ENCODE measurements at regions not wholly inside any gene's neighbourhood (a gene's known extent, or its start where the extent isn't known, plus 50 kb on each side); places are given as distances from the start of the nearest gene placed in this dataset.

DNA sequence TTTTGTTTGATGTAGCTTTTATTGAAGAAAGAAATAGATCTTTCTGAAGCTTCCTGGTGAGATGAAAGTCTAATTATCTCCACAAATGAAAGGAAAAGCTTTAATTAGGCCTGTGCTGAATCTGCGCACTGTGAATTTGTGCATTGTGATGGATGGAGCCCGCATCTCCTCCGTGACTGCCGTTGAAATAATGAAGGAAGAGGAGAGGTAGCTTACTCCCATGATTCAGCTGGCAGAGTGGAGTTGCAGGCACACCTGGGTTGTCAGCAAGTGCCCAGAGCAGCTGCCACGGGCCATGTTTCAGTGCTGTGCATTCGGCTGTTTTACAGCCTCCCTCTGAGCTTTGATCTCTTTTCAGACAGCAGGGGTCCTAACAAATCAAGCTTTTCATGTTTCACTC is 735.3 kb upstream of the TENM3 start:
- DNase-seq, result peak; percentile 88

DNA sequence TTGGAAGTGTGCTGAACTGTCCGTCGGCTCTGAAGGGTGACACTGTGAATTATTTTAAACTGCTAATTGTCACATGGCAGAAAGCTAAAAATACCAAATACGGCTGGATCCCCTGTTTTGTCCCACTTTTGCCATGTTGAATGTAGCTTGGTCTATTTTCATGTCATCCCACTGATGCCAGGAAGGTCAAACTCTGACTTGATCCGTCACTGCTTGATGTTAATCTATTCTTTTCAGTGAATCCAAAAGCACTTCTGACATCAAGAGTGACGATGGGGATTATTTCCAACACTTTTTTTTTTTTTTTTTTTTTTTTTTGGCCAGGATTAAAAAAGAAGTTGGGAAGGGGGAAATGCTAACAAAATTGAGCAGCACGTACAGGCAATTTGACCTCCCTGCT is 734.6 kb upstream of the TENM3 start:
- peak; percentile 64 for DNase-seq

DNA sequence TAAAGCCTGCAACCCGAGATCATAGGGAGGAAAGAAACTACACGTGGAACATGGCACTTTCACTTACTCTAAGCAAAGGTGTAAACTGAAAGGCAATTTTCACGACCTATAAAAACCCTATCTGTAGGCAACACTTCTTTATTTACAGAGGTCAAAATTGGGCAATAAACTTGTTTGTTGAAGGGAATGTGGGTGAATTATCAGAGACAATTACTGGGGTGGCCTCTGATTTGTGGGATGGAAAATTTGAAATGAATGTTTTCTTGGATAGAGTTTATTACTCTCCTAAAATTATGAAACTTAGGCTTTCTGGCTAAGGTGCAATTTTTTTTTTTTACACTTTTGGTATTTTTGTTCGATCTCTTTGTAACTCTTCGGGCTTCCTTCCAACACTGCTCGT is 734.1 kb upstream of the TENM3 start:
- peak; percentile 42 for DNase-seq

DNA sequence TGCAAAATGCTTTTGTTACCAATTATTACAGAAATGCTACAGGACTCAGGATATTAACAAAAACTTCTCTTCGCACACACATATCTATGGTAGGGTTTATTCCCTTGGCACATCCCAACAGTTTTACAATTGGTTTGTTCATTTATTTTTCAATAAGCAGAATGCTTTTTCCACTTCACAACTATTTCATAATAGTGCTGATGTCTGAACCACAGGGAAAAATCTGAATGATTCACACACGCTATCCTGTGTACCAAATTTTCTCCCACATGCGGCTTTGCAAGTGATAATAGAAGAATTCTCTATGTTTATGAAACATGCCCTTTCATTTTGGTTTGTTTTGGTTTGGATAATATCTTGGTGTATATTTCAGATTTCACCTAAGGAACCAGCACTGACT is 725.7 kb upstream of the TENM3 start:
- DNase-seq, result peak; percentile 46

DNA sequence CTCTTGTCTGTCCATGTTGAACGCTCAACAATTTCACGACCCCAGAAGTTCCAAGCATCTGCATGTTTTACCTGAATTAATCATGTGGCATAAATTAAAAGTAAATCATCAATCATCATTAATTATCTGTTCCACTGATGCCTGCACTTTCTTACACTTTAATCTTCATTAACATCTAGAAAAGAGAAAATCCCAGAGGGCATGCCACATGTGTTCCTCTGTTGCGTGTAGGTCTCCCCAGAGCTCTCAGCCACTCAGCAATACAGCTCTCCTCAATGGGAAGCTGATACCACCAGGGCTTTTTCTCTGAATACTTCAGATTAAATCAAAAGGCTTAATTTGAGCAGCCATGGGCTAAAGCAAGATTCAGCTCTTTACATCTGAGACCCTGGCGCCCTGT is 722.4 kb upstream of the TENM3 start:
- no peak for DNase-seq

DNA sequence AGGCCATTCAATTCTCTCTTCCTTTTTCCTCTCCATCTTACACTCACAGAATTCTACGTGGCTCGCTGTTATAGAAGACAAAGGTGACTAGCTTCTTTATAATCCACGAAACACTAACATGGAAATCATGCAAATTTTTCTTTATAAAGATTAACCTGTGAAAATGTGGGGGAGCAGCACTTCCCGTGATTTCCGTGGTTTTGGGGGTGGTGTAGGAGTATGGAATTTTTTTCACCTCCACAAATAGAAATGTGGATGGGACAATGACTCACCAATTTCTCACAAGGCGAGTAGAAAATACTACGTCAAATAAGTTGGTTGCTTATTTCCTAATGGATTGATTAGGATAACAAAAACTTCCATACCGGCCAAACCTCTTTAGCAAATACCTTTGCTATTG is 719.2 kb upstream of the TENM3 start:
- DNase-seq, result no peak

DNA sequence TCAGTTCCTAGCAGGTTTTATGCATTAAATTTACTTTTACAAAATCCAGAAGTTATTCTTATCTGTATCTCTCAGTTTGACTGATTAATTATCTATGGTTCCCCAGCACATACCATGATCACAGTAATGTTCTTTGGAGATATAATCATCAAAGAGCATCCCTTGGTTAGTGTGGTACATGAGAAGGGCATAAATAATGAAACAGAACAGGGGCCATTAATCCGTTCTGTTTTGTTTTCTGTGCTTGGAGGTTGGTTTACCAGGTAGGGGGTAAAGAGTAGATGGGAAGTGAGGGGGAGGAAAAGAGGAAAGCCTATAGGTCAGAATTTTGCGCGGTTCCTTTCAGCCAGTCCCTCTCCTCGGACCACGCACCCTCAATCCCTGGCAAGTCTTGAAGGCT is 718.7 kb upstream of the TENM3 start:
- peak; percentile 42 for DNase-seq

DNA sequence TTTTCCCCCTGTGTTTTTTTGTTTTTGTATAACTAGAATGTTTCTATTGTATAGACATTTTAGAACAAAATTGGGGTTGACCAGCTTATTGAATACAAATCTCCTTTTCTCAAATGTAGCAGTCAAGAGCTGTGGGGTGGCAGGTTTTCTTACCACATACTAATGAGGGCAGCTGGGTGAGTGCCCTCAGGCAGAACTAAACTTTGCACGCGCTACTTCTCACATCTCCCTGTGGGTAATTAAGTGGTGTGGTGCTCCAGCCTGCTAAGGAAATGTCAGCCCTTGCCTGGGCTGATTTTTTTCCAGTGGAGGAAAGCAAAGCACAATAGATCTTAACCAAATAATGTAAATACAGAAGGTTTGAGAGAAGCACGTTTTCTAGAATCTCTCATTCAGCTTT is 717.6 kb upstream of the TENM3 start:
- DNase-seq, result peak; percentile 93

DNA sequence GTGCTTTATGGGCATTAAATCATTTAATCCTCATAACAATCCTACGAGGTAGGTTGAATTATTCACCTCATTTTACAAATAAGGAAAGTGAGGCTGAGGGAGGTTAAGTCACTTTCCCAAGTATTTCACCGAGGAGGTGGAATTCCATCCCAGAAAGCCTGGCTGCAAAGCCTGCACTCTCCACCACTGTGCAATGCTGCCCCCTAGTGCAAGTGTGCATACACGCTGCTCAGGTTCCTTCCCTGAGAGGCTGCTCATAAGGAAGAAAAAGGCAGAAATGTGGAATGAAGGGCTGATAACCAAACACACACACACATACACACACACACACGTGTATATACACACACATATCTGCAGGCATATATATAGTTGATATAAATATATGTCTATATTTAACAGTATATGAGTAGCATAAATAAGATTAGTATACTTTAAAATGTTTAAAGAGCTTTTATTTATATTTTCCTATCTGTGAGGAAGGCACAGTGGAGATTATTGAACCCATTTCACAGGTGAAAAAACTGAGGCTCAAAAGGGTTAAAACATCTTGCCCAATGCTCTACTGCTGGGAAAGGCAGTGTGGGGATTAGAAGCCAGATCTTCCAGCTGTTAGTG is 714.5 kb upstream of the TENM3 start:
- DNase-seq, result peak; percentile 93

DNA sequence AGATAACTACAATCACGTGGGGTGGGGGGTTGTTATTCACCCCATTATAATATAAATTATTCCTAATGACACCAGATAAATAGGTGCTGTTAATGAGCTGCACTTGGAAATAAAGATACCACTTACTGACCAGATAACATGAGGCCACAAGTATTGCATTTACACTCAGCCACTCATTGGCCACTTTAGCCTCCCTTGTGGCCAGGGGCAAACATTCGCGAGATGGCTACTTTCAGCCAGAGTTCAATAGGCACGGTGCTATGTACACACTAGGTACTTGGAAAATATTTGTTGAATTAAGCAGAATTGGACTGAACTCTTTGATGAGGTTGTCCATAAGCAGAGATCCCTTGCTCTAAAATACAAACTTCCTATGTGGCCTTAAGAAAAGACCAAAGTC is 713.7 kb upstream of the TENM3 start:
- DNase-seq, result no peak

DNA sequence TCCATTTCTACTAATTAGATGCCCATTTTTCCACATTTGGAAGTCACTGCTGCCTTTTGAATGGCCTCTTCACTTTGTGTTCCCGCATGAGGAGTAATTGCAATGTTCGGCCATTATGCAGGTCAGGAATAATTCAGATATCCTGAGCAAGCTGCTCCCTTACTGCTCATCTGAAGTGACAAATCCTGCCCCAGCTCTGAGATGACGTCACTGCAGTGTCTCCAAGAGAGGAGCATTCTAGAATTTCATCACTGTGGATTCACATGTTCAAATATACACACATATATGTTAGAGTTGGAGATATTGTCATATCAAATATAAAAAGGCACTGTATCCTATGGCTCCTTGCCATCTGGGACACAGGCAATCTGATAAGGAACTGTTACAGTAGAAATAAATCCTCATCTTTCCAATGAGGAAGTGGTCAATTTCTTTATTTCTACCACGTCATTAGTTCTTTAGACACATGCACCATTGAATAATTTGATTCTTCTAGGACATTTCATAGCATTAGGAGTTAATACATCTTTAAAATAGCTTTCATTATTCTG is 706.9 kb upstream of the TENM3 start:
- no peak for DNase-seq

DNA sequence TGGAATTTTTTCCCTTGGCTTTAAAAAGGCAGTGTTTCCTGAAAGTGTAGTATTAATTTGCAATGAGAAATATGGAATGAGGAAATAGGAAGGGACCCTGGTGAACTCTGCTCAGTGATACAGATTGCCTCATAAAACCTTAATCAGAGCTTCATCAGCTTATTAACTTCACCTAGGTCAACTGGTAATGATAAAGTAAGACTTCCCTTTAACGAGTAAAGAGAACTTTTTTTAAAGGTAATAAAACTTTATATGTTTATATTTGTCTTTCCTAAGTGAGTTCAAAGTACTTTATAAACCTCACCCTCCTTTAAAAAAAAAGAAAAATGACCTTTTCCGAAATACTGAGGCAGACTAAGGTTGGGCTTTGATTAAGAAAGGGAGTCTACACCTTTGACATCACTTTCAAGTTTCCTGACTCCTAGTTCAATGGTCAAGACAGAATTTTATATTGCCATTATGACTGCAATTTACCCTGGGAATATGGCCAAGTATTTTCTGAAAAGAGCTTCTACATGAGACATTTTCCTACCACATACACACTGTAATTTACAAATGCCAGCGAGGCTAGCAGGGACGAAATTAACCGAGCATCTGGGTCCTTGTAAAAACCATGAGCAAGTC is 706.3 kb upstream of the TENM3 start:
- no peak for DNase-seq

DNA sequence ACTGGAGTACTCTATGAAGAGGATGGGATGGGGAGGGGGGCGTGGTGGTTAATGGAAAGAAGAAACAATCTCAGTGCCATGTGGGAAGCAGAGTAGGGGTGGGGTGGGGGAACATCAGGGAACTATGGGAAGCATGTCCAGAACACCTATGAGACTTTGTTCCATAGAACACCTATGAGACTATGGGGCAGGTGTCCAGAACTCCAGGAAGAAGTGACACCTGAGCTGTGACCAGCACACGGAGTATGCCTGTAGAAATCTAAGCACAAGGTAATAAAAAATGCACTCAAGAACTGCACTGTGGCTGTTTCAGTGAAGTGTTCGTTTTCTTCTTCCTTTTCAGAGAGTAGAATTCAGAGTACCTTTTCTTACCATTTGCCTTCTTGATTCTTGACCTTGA is 704.8 kb upstream of the TENM3 start:
- no peak for DNase-seq

DNA sequence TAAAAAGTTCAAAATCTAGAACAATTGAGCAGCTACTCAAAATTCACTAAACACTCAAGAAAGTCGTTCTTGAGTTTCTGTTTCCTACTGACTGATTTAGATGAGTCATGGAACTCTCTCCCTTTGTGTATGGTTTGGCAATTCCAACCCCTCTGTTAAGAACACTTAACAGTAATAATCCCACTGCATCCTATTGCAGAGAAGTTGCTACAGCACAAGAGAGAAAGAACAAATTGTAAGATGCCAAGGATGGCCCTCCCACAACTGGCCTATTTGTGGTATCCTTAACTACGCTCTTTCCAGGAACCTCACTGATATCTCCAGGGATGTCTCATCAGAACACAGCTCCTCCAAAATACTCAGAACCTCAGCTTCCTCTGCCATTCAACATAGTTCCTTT is 701.8 kb upstream of the TENM3 start:
- no peak for DNase-seq

DNA sequence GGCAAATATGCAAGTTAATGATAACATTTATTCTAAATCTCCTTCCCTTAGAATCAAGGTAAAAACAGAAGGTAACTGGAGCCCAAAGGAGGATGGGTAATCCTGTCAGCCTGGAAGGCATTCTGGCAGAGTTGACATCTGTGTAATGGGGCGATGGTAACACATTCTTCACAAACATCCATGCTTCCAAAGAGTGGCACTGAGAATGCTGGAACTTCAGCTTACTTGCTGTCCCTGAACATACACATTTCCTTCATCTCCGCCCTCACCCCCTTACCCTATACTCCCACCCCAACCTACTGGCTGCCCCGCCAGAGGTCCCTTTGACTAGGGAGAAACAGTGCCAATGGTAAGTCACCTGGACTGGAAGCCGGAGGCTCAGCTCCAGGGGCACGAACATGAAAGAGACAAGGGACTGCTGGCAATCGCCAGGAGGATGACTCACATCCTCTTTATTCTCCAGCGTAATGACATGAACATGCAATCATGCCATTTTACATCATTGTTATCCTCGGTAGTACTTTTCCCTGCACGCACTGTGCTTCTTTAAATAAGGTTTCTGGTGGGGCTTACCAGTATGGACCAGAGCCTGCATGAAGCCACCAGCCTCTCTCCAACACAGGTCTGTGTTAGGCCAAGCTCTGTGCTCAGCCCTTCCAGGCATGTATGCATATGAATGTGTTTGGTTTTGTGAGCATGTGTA is 694.2 kb upstream of the TENM3 start:
- no peak for DNase-seq

DNA sequence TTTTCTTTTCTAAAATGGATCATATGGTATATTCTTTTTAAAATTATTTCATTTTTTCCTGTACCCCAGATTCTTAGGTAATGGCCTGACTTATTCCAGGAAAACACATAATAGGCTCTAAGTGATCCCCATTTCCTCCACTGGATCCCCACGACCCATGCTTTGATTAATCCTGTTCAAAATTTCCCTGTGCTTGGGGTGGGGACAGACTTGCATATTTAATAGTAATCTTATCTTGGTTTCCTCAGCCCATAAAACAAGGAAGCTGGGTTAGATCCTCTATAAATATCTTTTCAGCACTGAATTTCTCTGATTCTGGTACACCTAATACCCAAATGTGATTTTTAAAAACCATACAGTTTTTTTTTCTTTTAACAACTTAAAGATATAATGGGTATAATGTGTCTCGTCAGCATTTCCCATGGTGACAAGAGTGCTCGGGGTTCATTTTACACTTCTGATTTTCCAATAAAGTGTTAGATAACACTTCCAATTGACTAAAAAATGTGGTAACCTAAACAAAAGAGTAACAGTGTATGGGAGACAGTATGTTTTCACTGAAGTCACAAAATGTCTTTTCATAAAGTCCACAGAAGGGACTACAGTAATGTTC is 693.5 kb upstream of the TENM3 start:
- no peak for DNase-seq

DNA sequence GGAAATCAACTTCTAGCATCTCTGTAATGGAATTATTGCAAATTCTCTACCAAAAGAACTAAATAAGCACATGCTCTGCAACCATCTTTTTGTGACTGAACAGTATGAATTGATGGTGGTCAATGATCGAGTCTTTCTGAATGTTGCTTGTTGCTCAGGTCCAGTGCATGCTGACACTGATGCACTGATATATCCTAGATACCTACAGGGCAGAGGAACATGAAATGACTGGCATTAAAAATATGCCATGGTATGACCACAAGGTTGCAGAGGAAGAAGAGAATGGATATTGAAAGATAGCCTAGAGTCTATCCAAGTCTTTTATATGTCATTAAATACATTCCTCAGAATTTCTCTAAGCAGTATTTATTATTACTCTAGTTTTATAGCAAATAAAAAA is 692.8 kb upstream of the TENM3 start:
- no peak for DNase-seq

DNA sequence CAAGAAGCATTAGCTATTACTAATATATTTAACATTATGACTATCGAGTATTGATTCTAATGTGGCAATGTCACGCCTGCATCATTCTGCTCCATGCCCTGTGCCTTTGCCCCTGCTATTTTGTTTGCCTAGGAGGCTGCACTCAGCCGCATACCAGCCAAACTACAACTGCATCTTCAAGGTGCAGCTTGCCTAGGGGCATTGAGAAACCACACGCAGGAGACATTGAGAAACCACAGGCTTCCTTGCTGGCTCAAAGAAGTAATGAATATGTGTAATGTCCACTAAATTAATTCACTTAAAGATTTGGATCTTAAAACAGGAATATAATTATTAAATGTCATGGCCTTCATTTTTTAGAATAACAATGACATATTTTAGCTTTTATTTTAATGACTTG is 683.6 kb upstream of the TENM3 start:
- DNase-seq, result no peak

DNA sequence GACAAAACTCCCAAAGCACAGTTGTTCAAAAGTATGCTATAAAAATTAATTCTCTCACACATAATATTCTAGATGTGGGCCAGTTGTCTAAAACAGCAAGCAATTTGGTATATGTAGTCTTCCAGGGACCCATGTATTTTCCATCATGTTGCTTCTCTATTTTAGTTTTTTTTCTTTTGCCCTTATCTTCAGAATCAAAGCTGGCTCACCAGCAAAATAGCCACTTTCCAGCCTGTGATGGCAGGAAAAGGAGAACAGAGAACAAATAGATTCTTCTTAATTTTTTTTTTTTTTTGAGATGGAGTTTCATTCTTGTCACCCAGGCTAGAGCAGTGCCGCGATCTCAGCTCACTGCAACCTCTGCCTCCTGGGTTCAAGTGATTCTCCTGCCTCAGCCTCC is 680.8 kb upstream of the TENM3 start:
- no peak for DNase-seq

DNA sequence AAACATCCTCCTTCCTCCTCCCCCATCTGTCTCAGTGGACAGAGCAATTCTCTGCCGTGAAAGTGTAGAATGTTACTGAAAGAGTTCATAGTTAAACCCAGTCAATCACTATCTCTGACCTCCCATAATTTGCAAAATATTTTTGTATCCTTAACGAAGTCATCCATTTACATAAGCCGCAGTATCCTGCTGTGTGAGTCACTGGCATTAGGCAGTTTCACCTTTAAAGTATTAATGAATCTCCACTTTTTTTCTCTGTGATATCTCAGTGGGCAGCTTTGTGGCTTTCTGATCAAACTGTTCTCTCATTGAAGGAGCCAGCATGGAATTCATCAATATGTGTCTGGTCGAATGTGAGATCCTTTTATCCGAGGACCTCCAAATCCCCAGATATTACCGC is 678.6 kb upstream of the TENM3 start:
- DNase-seq, result no peak

DNA sequence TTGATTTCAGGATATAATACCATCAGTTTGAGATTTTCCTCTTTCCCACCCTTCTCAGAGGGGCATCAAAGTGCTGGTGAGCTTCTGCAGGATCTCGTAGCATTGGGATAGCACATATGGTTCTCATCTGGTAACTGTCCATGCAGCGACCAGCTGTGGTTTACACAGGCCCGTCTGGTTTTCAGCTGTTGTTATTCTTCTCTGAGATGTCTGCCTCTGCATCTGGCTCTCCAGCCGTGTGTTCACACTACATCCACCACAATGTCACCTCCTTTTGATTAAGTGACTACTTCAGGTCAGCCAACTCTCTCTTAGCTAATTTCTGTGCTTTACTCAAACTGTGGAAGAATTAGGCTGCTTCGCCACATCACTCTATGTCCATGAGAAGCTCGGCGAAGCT is 676.7 kb upstream of the TENM3 start:
- peak; percentile 74 for DNase-seq

DNA sequence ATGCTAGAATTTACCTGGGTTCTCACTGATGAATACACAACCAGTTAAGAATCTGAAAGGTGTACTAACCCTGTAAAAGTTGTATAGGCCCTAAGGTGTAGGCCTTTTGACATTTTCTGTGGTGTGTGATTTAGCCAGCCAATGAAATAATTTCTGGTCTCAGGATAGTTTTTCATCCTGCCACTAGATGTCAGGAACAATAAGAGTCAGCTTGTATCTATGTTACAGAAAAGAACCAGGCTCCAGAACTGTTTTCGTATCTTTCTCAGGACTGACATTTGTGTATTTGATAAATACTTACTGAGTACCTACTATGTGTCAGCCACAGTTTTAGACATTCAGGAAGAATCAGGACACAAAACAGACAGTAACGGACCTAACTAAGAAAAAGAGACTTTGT is 673.6 kb upstream of the TENM3 start:
- DNase-seq, result peak; percentile 63

DNA sequence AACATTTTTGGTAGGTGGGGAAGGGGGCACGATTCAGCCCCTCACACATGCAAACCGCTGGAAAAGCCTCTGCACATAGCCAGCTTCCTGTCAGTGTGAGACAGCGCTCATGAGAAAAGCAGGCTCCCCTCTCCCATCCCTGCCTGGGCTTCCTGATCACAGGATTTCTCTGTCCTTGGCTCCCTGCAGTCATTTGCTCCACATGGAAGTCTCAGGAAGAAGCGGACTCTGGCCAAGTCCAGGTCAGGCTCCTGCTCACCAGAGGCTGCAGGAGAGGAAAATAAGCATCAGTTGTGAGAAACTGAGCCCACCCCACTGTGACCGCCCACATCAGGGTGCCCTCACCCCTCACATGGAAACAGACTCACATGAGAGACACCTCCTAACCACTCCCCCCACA is 664.3 kb upstream of the TENM3 start:
- DNase-seq, result no peak

DNA sequence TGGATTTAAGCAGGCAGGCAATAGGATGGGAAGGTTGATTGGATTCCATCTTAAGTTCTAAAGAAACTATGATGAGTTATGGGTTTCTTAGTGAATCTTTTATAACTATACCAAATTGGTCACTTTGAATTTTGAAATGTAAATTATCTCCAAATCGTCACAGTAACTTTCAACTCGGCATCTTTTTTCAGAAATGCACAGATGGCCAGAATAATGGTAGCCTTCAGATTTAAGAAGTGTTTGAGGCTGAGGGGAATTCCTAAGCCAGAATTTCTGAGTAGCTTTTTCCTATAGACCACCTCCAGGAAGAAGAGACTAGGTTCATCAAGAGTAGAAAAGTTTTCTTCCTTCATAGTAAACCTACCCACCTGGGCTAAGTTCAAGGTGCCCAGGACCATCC is 663.7 kb upstream of the TENM3 start:
- no peak for DNase-seq
